Heart left ventricle (tissue), 16 donors: ENCODE measurements at regions not wholly inside any gene's neighbourhood (a gene's known extent, or its start where the extent isn't known, plus 50 kb on each side); places are given as distances from the start of the nearest gene placed in this dataset.

Source experiments
- ATAC-seq, 4 donors: fragments of 200-7000 bp; cut with Tn5 transposase; one replicate each; pipeline ENCODE4 v1.9.1; 2020 to 2022; ENCODE audit warnings: moderate library complexity in 4 of 4, mild to moderate bottlenecking in 3 of 4, moderate number of reproducible peaks in 1 of 4
- DNase-seq, 5 donors: peaks; one replicate each; pipeline ENCODE4 v3.0.0-alpha.2; 2020
- H3K27ac ChIP-seq, 12 donors: fragments of 200-600 bp; sonication (generic) in 4 of 12; one replicate each; pipeline versions ENCODE4 v1.5.0 to v1.8.0; 2016 to 2022; ENCODE audit warnings: mild to moderate bottlenecking in 2 of 12
- H3K27me3 ChIP-seq, 9 donors: fragments of 200-600 bp; sonication (generic) in 2 of 9; one replicate each; pipeline versions ENCODE4 v1.5.1 to v1.8.0; 2016 to 2022; ENCODE audit warnings: mild to moderate bottlenecking in 3 of 9
- H3K36me3 ChIP-seq, 9 donors: fragments of 200-600 bp; sonication (generic) in 2 of 9; one replicate each; pipeline versions ENCODE4 v1.5.0 to v1.8.0; 2018 to 2022; ENCODE audit warnings: mild to moderate bottlenecking in 2 of 9
- H3K4me1 ChIP-seq, 12 donors: fragments of 200-600 bp; sonication (generic) in 4 of 12; one replicate each; pipeline versions ENCODE4 v1.5.0 to v1.8.0; 2016 to 2022; ENCODE audit warnings: mild to moderate bottlenecking in 3 of 12
- H3K4me3 ChIP-seq, 12 donors: fragments of 200-600 bp; sonication (generic) in 4 of 12; one replicate each; pipeline versions ENCODE4 v1.5.0 to v1.8.0; 2017 to 2022; ENCODE audit warnings: mild to moderate bottlenecking in 9 of 12, moderate library complexity in 4 of 12
- H3K9me3 ChIP-seq, 12 donors: fragments of 200-600 bp; sonication (generic) in 4 of 12; one replicate each; pipeline versions ENCODE4 v1.5.0 to v1.8.0; 2016 to 2022; ENCODE audit warnings: mild to moderate bottlenecking in 1 of 12
- POLR2A ChIP-seq, 2 donors: fragments of 450-650 bp; IDR thresholded peaks; one replicate each; pipeline ENCODE4 v1.6.1; 2017; ENCODE audit warnings: antibody characterized with exemption in 2 of 2, mild to moderate bottlenecking in 2 of 2, moderate library complexity in 2 of 2
- WGBS, 4 donors: extraction: QIAGEN DNeasy Blood & Tissue Kit in 2 of 4; methylation state at CpG; one replicate each; pipeline versions ENCODE4 v1.1.5 to v1.1.7; 2013 to 2018; 5-methylcytosine and 5-hydroxymethylcytosine counted together
- intact Hi-C, 10 donors: fragments of 100-400 bp; cut with DNase I; formaldehyde crosslinking; loops; one replicate each; pipeline versions ENCODE4 v1.11.1 to v1.14.2; 2022
- TF ChIP-seq, protein P1 (sequence below), 12 donors: fragments of 200-600 bp; sonication (generic) in 4 of 12; IDR thresholded peaks; one replicate each; pipeline versions ENCODE4 v1.5.0 to v1.8.0; 2018 to 2022; ENCODE audit warnings: antibody characterized with exemption in 12 of 12, mild to moderate bottlenecking in 5 of 12
- donor health status: ischemic (EF 13 %, LVEDD 7.1; RV severe dilation, severe dysfunction).
- donor health status: healthy with polysubstance abuse.
- donor health status: DM: no; HTN: yes; CAD: no.
- donor health status: DM: no; HTN: no; CAD: no.
- donor health status: ischemic (EF 25% LVEDD 6.9; RV normal size, moderate dysfunction).
- donor health status: ischemic (EF 25% LVEDD 5.7; RV mildly dilated, moderate dysfunction).
- donor health status: healthy.
- donor health status: DM: yes; HTN: yes; CAD: no.
- donor health status: ischemic (EF 35%, LVEDD 5.7; RV mildly dilated, moderate dysfunction).
- donor health status: nonischemic (EF 11% LVEDD 7.7; RV severe dilation, severe dysfunction).
- donor health status: DM: yes; HTN: yes; CAD: no.
- donor health status: PGD.
- donor health status: ischemic (EF 29% LVEDD 5.4; RV normal size, mild dysfunction).
- donor health status: nonischemic (EF 23%, LVEDD 6.1; RV moderate dilation, normal function).

DNA sequence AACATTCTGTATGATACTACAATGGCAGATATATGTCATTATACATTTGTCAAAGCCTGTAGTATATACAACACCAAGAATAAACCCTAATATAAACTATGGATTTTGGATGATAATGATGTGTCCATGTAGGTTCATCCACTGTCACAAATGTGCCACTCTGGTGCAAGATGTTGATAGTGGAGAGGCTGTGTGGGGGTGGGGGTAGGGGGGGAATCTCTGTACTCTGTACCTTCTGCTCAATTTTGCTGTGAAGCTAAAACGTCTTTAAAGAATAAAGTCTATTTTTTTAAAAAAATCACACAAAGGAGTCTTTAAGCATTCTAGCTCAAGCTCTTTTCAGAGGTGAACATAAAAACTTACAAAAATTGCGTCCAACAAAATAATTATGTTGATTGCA, 88.2 kb upstream of the ABI3BP start:
- DNase-seq (no peak), ATAC-seq (no peak)
- no peak overlapping the region for H3K4me3 ChIP-seq
- H3K36me3 ChIP-seq: no peaks in the 10 kb centered on the region
- H3K4me1 ChIP-seq: peaks cover 0 to 5% (median 0%) of the 10 kb centered on the region in 12 donors
- TF ChIP-seq, protein P1, sequence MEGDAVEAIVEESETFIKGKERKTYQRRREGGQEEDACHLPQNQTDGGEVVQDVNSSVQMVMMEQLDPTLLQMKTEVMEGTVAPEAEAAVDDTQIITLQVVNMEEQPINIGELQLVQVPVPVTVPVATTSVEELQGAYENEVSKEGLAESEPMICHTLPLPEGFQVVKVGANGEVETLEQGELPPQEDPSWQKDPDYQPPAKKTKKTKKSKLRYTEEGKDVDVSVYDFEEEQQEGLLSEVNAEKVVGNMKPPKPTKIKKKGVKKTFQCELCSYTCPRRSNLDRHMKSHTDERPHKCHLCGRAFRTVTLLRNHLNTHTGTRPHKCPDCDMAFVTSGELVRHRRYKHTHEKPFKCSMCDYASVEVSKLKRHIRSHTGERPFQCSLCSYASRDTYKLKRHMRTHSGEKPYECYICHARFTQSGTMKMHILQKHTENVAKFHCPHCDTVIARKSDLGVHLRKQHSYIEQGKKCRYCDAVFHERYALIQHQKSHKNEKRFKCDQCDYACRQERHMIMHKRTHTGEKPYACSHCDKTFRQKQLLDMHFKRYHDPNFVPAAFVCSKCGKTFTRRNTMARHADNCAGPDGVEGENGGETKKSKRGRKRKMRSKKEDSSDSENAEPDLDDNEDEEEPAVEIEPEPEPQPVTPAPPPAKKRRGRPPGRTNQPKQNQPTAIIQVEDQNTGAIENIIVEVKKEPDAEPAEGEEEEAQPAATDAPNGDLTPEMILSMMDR (IDR thresholded peaks at IDR 0.05): no peak
- no peak for TF ChIP-seq POLR2A (IDR thresholded peaks at IDR 0.05)
- no peak overlapping the region for H3K27ac ChIP-seq
- H3K27me3 ChIP-seq: no peaks in the 10 kb centered on the region
- 77 to 87% (median 79%) methylated on average over 2 of the region's 2 CpGs for WGBS, 4 donors
- intact Hi-C loops: loop anchor here in 1 of 10 donors (10.0 kb wide), 1 partner anchor 63 kb away; no protein-coding TSS in a partner anchor
- no peaks in the 10 kb centered on the region for H3K9me3 ChIP-seq

DNA sequence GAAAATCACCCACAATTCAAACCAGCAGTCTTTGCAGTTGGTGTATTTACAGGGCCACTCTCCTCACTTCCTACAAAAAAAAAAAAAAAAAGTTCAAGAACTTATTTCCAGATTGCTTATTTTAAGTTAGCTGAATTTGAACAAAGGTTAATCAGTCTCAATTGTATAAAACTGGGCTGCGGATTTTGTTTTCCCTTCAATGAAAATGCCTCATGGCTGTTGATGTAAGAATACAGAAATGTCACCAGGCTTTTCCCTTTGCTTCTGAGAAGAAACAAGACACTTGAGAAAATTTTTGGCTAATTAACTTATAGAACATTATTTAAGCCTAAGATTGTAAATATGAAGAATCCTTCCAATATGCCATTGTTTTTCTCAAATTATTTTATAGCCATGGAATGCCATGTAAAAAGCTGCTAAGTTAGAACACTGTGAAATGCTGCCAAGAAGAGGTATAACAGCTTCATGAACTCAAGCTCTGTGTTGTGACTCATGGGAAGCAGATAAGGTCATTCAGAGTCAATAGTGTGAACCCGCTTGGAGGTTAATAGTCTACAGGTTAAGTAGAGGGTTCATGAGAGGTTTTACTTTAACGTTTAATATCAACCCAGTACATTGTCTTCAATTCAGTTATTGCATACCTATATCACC, 84.3 kb upstream of the ABI3BP start:
- ATAC-seq (no peak), DNase-seq (no peak)
- WGBS, 4 donors: 65 to 78% (median 70%) methylated on average over 3 of the region's 3 CpGs
- H3K9me3 ChIP-seq: peaks cover 0 to 5% (median 0%) of the 10 kb centered on the region in 12 donors
- H3K27me3 ChIP-seq: no peaks in the 10 kb centered on the region
- no peak overlapping the region for H3K4me3 ChIP-seq
- no peak overlapping the region for H3K27ac ChIP-seq
- H3K4me1 ChIP-seq: no peaks in the 10 kb centered on the region
- intact Hi-C loops: loop anchor here in 1 of 10 donors (10.0 kb wide), 1 partner anchor 107 kb away; no protein-coding TSS in a partner anchor
- no peaks in the 10 kb centered on the region for H3K36me3 ChIP-seq
- no peak for TF ChIP-seq POLR2A (IDR thresholded peaks at IDR 0.05)
- TF ChIP-seq, protein P1 (IDR thresholded peaks at IDR 0.05): no peak

DNA sequence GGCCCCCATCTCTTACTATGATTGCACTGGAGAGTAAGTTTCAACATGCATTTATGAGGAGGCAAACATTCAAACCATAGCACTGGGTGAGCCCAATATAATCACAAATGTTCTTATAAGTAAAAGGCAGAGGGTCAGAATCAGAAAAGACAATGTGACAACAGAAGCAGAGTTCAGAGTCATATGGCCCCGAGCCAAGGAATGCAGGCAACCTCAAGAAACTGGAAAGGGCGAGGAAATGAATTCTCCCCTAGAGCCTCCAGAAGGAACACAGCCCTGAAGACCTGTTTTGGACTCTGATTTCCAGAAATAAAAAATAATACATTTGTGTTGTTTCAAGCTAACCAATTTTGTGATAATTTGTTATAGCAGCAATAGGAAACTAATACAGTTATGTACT, 81.3 kb upstream of the ABI3BP start:
- Histone ChIP-seq H3K4me3 (no peak overlapping the region), H3K4me1 (no peaks in the 10 kb centered on the region), H3K36me3 (no peaks in the 10 kb centered on the region), H3K9me3 (peaks cover 0 to 5% (median 0%) of the 10 kb centered on the region in 12 donors), H3K27me3 (no peaks in the 10 kb centered on the region), H3K27ac (no peak overlapping the region)
- ATAC-seq: no peak
- intact Hi-C loops: loop anchor here in 4 of 10 donors (5.0 to 10.0 kb wide), 3 partner anchors 110 to 308 kb away; no protein-coding TSS in a partner anchor
- DNase-seq: no peak
- TF ChIP-seq, protein P1 (IDR thresholded peaks at IDR 0.05): no peak
- TF ChIP-seq POLR2A (IDR thresholded peaks at IDR 0.05): no peak
- WGBS, 4 donors: 77 to 88% (median 87%) methylated on average over 2 of the region's 2 CpGs

DNA sequence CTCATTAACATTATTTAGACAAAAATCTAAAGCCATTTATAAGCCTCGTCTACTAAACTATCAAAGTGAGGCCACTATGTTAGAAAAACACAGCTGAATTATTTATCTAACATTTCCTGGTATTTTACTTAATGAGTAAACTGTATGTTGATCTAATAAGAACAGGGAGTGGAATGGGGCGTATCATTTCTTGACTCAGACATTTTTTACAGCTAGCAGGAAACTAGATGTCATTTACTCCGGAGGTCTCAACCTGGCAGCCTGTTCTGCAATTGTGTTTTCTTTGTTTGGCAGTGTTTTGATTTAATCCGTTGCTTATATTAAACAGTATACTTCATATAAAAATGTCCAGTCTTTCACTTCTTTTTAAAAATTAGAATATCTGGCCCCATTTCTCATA, 79.1 kb upstream of the ABI3BP start:
- Histone ChIP-seq H3K27me3 (no peaks in the 10 kb centered on the region), H3K27ac (no peak overlapping the region), H3K9me3 (peaks cover 0 to 5% (median 0%) of the 10 kb centered on the region in 12 donors), H3K4me1 (no peaks in the 10 kb centered on the region), H3K36me3 (no peaks in the 10 kb centered on the region), H3K4me3 (no peak overlapping the region)
- DNase-seq (no peak), ATAC-seq (no peak)
- intact Hi-C loops: loop anchor here in 4 of 10 donors (5.0 to 10.0 kb wide), 3 partner anchors 113 to 310 kb away; no protein-coding TSS in a partner anchor
- 50 to 57% (median 54%) methylated on average over 4 of the region's 4 CpGs for WGBS, 4 donors
- TF ChIP-seq, protein P1 (IDR thresholded peaks at IDR 0.05): no peak
- no peak for TF ChIP-seq POLR2A (IDR thresholded peaks at IDR 0.05)
